Large intestine (tissue), 3 donors: ENCODE measurements at regions not wholly inside any gene's neighbourhood (a gene's known extent, or its start where the extent isn't known, plus 50 kb on each side); places are given as distances from the start of the nearest gene placed in this dataset.

ENCODE experiments used
- DNase-seq, 2 donors: peaks; one replicate each; pipeline versions ENCODE4 v3.0.0 to v3.0.0-alpha.2; 2013
- H3K27ac ChIP-seq: one replicate; pipeline ENCODE4 v1.5.1; 2013; ENCODE audit warnings: low read length
- H3K27me3 ChIP-seq: 2 replicates; pipeline ENCODE4 v1.6.1; 2013; ENCODE audit warnings: low read length; ENCODE audit not compliant: control insufficient read depth, insufficient read depth
- H3K36me3 ChIP-seq: 2 replicates; pipeline ENCODE4 v1.6.1; 2013; ENCODE audit warnings: low read length; ENCODE audit not compliant: control insufficient read depth, insufficient read depth
- H3K4me1 ChIP-seq: one replicate; pipeline ENCODE4 v1.6.1; 2013; ENCODE audit warnings: low read length; ENCODE audit not compliant: control insufficient read depth, insufficient read depth
- H3K4me3 ChIP-seq: one replicate; pipeline ENCODE4 v1.5.1; 2013; ENCODE audit warnings: low read length
- H3K9me3 ChIP-seq: one replicate; pipeline ENCODE4 v1.6.1; 2013; ENCODE audit warnings: mild to moderate bottlenecking, low read depth, low read length, moderate library complexity; ENCODE audit not compliant: control insufficient read depth
- WGBS: methylation state at CpG from one replicate; pipeline ENCODE4 v1.1.5; 2013; ENCODE audit warnings: low lambda C conversion rate; ENCODE audit not compliant: insufficient coverage; 5-methylcytosine and 5-hydroxymethylcytosine counted together

GRCh38 chr21:35922618-35923017 lies 137.7 kb downstream of the SETD4 start:
- H3K4me1 ChIP-seq: peaks cover 12% of the 10 kb centered on the region

GRCh38 chr21:35921471-35921870 lies 138.9 kb downstream of the SETD4 start:
- Histone ChIP-seq H3K27me3 (no peaks in the 10 kb centered on the region), H3K9me3 (no peaks in the 10 kb centered on the region), H3K4me1 (peaks cover 12% of the 10 kb centered on the region), H3K36me3 (no peaks in the 10 kb centered on the region), H3K4me3 (no peak overlapping the region), H3K27ac (no peak overlapping the region)
- no CpG with 5 or more reads among the region's 2 CpGs for WGBS
- DNase-seq: peak in 1 of 2 donors; percentile 6

More at GRCh38 chr21:35922618-35923017, 137.7 kb downstream of the SETD4 start:
- Histone ChIP-seq H3K27me3 (no peaks in the 10 kb centered on the region), H3K27ac (no peak overlapping the region), H3K4me3 (no peak overlapping the region), H3K9me3 (no peaks in the 10 kb centered on the region), H3K36me3 (no peaks in the 10 kb centered on the region)
- 78% methylated on average over 2 of the region's 5 CpGs for WGBS
- DNase-seq: peak in 1 of 2 donors; percentile 20

- peak; percentile 70 to 87 for DNase-seq
- no CpG with 5 or more reads among the region's 3 CpGs for WGBS
These were observed 139.9 kb downstream of the SETD4 start for GRCh38 chr21:35920436-35920835.

GRCh38 chr21:35915030-35915429 lies 145.3 kb downstream of the SETD4 start:
- WGBS: 80% methylated on average over 1 of the region's 1 CpG
- H3K9me3 ChIP-seq: no peaks in the 10 kb centered on the region
- DNase-seq: no peak
- H3K27me3 ChIP-seq: no peaks in the 10 kb centered on the region
- H3K4me1 ChIP-seq: peaks cover 3% of the 10 kb centered on the region
- H3K4me3 ChIP-seq: no peak overlapping the region
- no peaks in the 10 kb centered on the region for H3K36me3 ChIP-seq
- H3K27ac ChIP-seq: no peak overlapping the region

More at GRCh38 chr21:35920436-35920835, 139.9 kb downstream of the SETD4 start:
- H3K27me3 ChIP-seq: no peaks in the 10 kb centered on the region
- no peak overlapping the region for H3K27ac ChIP-seq
- H3K4me1 ChIP-seq: peaks cover 12% of the 10 kb centered on the region
- no peaks in the 10 kb centered on the region for H3K36me3 ChIP-seq
- H3K4me3 ChIP-seq: no peak overlapping the region
- no peaks in the 10 kb centered on the region for H3K9me3 ChIP-seq

- Histone ChIP-seq H3K9me3 (no peaks in the 10 kb centered on the region), H3K27me3 (no peaks in the 10 kb centered on the region), H3K36me3 (no peaks in the 10 kb centered on the region), H3K4me1 (no peaks in the 10 kb centered on the region), H3K27ac (no peak overlapping the region), H3K4me3 (no peak overlapping the region)
- 90% methylated on average over 3 of the region's 4 CpGs for WGBS
- DNase-seq: no peak
These were observed 148.7 kb downstream of the SETD4 start for GRCh38 chr21:35911412-35912191.

GRCh38 chr21:35909456-35910223 lies 150.7 kb downstream of the SETD4 start:
- WGBS: no CpG with 5 or more reads among the region's 1 CpG
- H3K4me3 ChIP-seq: no peak overlapping the region
- no peaks in the 10 kb centered on the region for H3K36me3 ChIP-seq
- no peaks in the 10 kb centered on the region for H3K9me3 ChIP-seq
- no peaks in the 10 kb centered on the region for H3K27me3 ChIP-seq
- no peak for DNase-seq
- no peak overlapping the region for H3K27ac ChIP-seq
- no peaks in the 10 kb centered on the region for H3K4me1 ChIP-seq

- Histone ChIP-seq H3K27me3 (no peaks in the 10 kb centered on the region), H3K4me3 (no peak overlapping the region), H3K27ac (no peak overlapping the region), H3K36me3 (no peaks in the 10 kb centered on the region), H3K4me1 (no peaks in the 10 kb centered on the region), H3K9me3 (no peaks in the 10 kb centered on the region)
- no CpG with 5 or more reads among the region's 5 CpGs for WGBS
- DNase-seq: no peak
These were observed 151.8 kb downstream of the SETD4 start for GRCh38 chr21:35908311-35909078.

GRCh38 chr21:35906586-35906985 lies 153.7 kb downstream of the SETD4 start:
- no peak for DNase-seq
- Histone ChIP-seq H3K4me3 (no peak overlapping the region), H3K9me3 (no peaks in the 10 kb centered on the region), H3K27ac (no peak overlapping the region), H3K27me3 (no peaks in the 10 kb centered on the region), H3K4me1 (no peaks in the 10 kb centered on the region), H3K36me3 (no peaks in the 10 kb centered on the region)

GRCh38 chr21:35905963-35906345 lies 154.4 kb downstream of the SETD4 start:
- Histone ChIP-seq H3K4me1 (no peaks in the 10 kb centered on the region), H3K4me3 (no peak overlapping the region), H3K9me3 (no peaks in the 10 kb centered on the region), H3K27me3 (no peaks in the 10 kb centered on the region), H3K36me3 (no peaks in the 10 kb centered on the region), H3K27ac (no peak overlapping the region)
- 86% methylated on average over 4 of the region's 8 CpGs for WGBS
- DNase-seq: no peak
